HCT116 (cell line): ENCODE measurements at regions not wholly inside any gene's neighbourhood (a gene's known extent, or its start where the extent isn't known, plus 50 kb on each side); places are given as distances from the start of the nearest gene placed in this dataset.

Experiments used
- EGR1 ChIP-seq: IDR thresholded peaks from 2 replicates; pipeline ENCODE4 v1.6.1; 2012; ENCODE audit warnings: low read depth
- EZH2 ChIP-seq: fragments of 200-600 bp; sonication (generic); IDR thresholded peaks from 2 replicates; pipeline ENCODE4 v1.6.1; 2017; ENCODE audit warnings: antibody characterized with exemption, mixed run types
- EZH2phosphoT487 ChIP-seq: fragments of 200-600 bp; IDR thresholded peaks from 2 replicates; pipeline ENCODE4 v1.6.1; 2018; ENCODE audit warnings: antibody characterized with exemption, borderline replicate concordance
- JUND ChIP-seq: IDR thresholded peaks from 2 replicates; pipeline ENCODE4 v1.6.1; 2012
- POLR2A ChIP-seq: IDR thresholded peaks from 2 replicates; pipeline ENCODE4 v1.7.0; 2011; ENCODE audit warnings: borderline replicate concordance; ENCODE audit not compliant: insufficient read depth, insufficient read length; ENCODE audit errors: extremely low read depth
- POLR2AphosphoS5 ChIP-seq: IDR thresholded peaks from 2 replicates; pipeline ENCODE4 v1.6.1; 2011; ENCODE audit warnings: mild to moderate bottlenecking, low read depth, low read length, moderate library complexity
- SIN3A ChIP-seq: IDR thresholded peaks from 2 replicates; pipeline ENCODE4 v1.6.1; 2012; ENCODE audit warnings: low read depth
- SP1 ChIP-seq: IDR thresholded peaks from 2 replicates; pipeline ENCODE4 v1.6.1; 2012; ENCODE audit warnings: low read depth
- YY1 ChIP-seq: IDR thresholded peaks from 2 replicates; pipeline ENCODE4 v1.6.1; 2011; ENCODE audit warnings: low read length, low read depth, moderate library complexity, mild to moderate bottlenecking; ENCODE audit not compliant: insufficient replicate concordance; ENCODE audit errors: extremely low read depth
- ZFX ChIP-seq: fragments of 450-650 bp; IDR thresholded peaks from 2 replicates; pipeline ENCODE4 v1.6.1; 2017
- ZNF274 ChIP-seq: fragments of 200-500 bp; sonication (Bioruptor generic); IDR thresholded peaks from 2 replicates; pipeline ENCODE4 v1.6.1; 2014; ENCODE audit warnings: mild to moderate bottlenecking, low read depth, low read length, inconsistent platforms
- TF ChIP-seq, protein P1 (sequence below): IDR thresholded peaks from 2 replicates; pipeline ENCODE4 v1.6.1; 2012
- TF ChIP-seq, protein P2 (sequence below), 3 experiments: fragments of 200-600 bp in 1 of 3; sonication (generic) in 1 of 3; IDR thresholded peaks in 2 of 3; conservative IDR thresholded peaks in 1 of 3; 2 replicates each; pipeline ENCODE4 v1.5.1; 2012 to 2017; ENCODE audit warnings: low read depth in 2 of 3, low read length in 2 of 3, antibody characterized with exemption in 1 of 3, borderline replicate concordance in 1 of 3, control low read depth in 1 of 3, mild to moderate bottlenecking in 1 of 3, mixed read lengths in 1 of 3, mixed run types in 1 of 3, moderate library complexity in 1 of 3; ENCODE audit not compliant: insufficient read depth in 1 of 3

- TF ChIP-seq, protein P1, sequence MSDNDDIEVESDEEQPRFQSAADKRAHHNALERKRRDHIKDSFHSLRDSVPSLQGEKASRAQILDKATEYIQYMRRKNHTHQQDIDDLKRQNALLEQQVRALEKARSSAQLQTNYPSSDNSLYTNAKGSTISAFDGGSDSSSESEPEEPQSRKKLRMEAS, result no peak
- TF ChIP-seq, protein P2, sequence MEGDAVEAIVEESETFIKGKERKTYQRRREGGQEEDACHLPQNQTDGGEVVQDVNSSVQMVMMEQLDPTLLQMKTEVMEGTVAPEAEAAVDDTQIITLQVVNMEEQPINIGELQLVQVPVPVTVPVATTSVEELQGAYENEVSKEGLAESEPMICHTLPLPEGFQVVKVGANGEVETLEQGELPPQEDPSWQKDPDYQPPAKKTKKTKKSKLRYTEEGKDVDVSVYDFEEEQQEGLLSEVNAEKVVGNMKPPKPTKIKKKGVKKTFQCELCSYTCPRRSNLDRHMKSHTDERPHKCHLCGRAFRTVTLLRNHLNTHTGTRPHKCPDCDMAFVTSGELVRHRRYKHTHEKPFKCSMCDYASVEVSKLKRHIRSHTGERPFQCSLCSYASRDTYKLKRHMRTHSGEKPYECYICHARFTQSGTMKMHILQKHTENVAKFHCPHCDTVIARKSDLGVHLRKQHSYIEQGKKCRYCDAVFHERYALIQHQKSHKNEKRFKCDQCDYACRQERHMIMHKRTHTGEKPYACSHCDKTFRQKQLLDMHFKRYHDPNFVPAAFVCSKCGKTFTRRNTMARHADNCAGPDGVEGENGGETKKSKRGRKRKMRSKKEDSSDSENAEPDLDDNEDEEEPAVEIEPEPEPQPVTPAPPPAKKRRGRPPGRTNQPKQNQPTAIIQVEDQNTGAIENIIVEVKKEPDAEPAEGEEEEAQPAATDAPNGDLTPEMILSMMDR (IDR thresholded peaks at IDR 0.05 in 2 of 3, conservative IDR thresholded peaks at IDR 0.05 in 1 of 3; ENCODE audit: borderline replicate concordance in 1 of 3, insufficient read depth in 1 of 3, low read depth in 2 of 3, low read length in 2 of 3), result no peak
- TF ChIP-seq POLR2A, result no peak
- TF ChIP-seq EZH2, result no peak
- no peak for TF ChIP-seq JUND
- no peak for TF ChIP-seq EGR1
- TF ChIP-seq EZH2phosphoT487, result no peak
- no peak for TF ChIP-seq SIN3A
- no peak for TF ChIP-seq ZFX
- no peak for TF ChIP-seq POLR2AphosphoS5
- no peak for TF ChIP-seq ZNF274
- no peak for TF ChIP-seq SP1
- TF ChIP-seq YY1, result no peak
Observed at GRCh38 chr1:115522386-115522785, 119.4 kb upstream of the VANGL1 start.
